HCT116 (cell line): ENCODE measurements at regions not wholly inside any gene's neighbourhood (a gene's known extent, or its start where the extent isn't known, plus 50 kb on each side); places are given as distances from the start of the nearest gene placed in this dataset.

ENCODE experiments used
- ATAC-seq: fragments of 200-7000 bp; cut with Tn5 transposase; 2 replicates; pipeline ENCODE4 v1.9.1; 2020; ENCODE audit warnings: mild to moderate bottlenecking, moderate library complexity
- BruUV-seq: library from RNA; stranded (reverse); fragments of 400-500 nt; replicated peaks from 2 replicates; lab custom pipeline; 2021; lab: Mats Ljungman, UMichigan
- CTCF ChIA-PET: fragments of 300-600 bp; sonication (Branson Sonifier 250); formaldehyde crosslinking; loops from one replicate; lab custom pipeline; 2021; ENCODE audit warnings: antibody characterized with exemption; lab: Charles Lee
- POLR2A ChIA-PET: fragments of 300-600, 350-600 bp; sonication (Branson Sonifier 250); formaldehyde crosslinking; loops from one replicate; lab custom pipeline; 2021; ENCODE audit warnings: antibody characterized with exemption; lab: Charles Lee
- RAD21 ChIA-PET, 2 experiments: fragments of 300-600 bp; sonication (Branson Sonifier 250); formaldehyde crosslinking; loops; one replicate each; lab custom pipeline; 2023; ENCODE audit warnings: low total read pairs in 2 of 2; ENCODE audit not compliant: uncharacterized antibody in 2 of 2, unreplicated experiment in 2 of 2, low non-redundant PET in 1 of 2; lab: Charles Lee
- DNase-seq: peaks from one replicate; pipeline ENCODE4 v3.0.0-alpha.2; 2010; ENCODE audit warnings: low read depth, low spot score
- H2AFZ ChIP-seq: fragments of 200-600 bp; shearing (Covaris generic), sonication (generic); 2 replicates; pipeline ENCODE4 v1.6.1; 2017; ENCODE audit warnings: low read depth, mixed run types, mixed read lengths, antibody characterized with exemption, low read length; ENCODE audit not compliant: poor library complexity, severe bottlenecking
- H3K27ac ChIP-seq: 2 replicates; pipeline ENCODE4 v1.5.1; 2012; ENCODE audit warnings: low read depth, low read length
- H3K27me3 ChIP-seq: fragments of 200-600 bp; sonication (generic); 2 replicates; pipeline ENCODE4 v1.6.1; 2016; ENCODE audit warnings: mixed run types, low read length, mixed read lengths; ENCODE audit not compliant: insufficient read depth
- H3K36me3 ChIP-seq, 2 experiments: fragments of 200-500 bp in 1 of 2; fragments of 200-600 bp in 1 of 2; sonication (Bioruptor generic) in 1 of 2; sonication (generic) in 1 of 2; 2 replicates each; pipeline versions ENCODE4 v1.5.1 to v1.6.1; 2014 to 2016; ENCODE audit warnings: low read length in 2 of 2, inconsistent platforms in 1 of 2, mixed read lengths in 1 of 2, mixed run types in 1 of 2; ENCODE audit not compliant: insufficient read depth in 2 of 2, control insufficient read depth in 1 of 2
- H3K4me1 ChIP-seq, 2 experiments: fragments of 200-600 bp in 1 of 2; sonication (generic) in 1 of 2; 2 replicates each; pipeline versions ENCODE4 v1.5.1 to v1.6.1; 2012 to 2017; ENCODE audit warnings: low read length in 2 of 2, inconsistent platforms in 1 of 2, mild to moderate bottlenecking in 1 of 2, mixed read lengths in 1 of 2, mixed run types in 1 of 2, moderate library complexity in 1 of 2; ENCODE audit not compliant: insufficient read depth in 2 of 2, control insufficient read depth in 1 of 2
- H3K4me2 ChIP-seq: fragments of 200-600 bp; sonication (generic); 2 replicates; pipeline ENCODE4 v1.6.1; 2017; ENCODE audit warnings: mixed run types, low read length, mixed read lengths
- H3K4me3 ChIP-seq, 2 experiments: fragments of 200-600 bp in 1 of 2; sonication (generic) in 1 of 2; replicated peaks in 1 of 2; 2 replicates each; pipeline ENCODE4 v1.5.1; 2011 to 2016; ENCODE audit warnings: low read length in 2 of 2, control low read depth in 1 of 2, low read depth in 1 of 2, mild to moderate bottlenecking in 1 of 2, mixed read lengths in 1 of 2, mixed run types in 1 of 2
- H3K79me2 ChIP-seq: fragments of 200-600 bp; sonication (generic); 2 replicates; pipeline ENCODE4 v1.6.1; 2017; ENCODE audit warnings: mild to moderate bottlenecking, mixed run types, low read length, moderate library complexity, mixed read lengths; ENCODE audit not compliant: insufficient read depth
- H3K9ac ChIP-seq: fragments of 200-600 bp; sonication (generic); 2 replicates; pipeline ENCODE4 v1.6.1; 2016; ENCODE audit warnings: low read length, mixed read lengths
- H3K9me2 ChIP-seq: fragments of 200-600 bp; sonication (generic), shearing (Covaris generic); 2 replicates; pipeline ENCODE4 v1.6.1; 2017; ENCODE audit warnings: mixed run types, mild to moderate bottlenecking, moderate library complexity; ENCODE audit not compliant: insufficient read depth
- H3K9me3 ChIP-seq, 2 experiments: fragments of 200-500 bp in 1 of 2; fragments of 200-600 bp in 1 of 2; sonication (Bioruptor generic) in 1 of 2; sonication (generic) in 1 of 2; 2 replicates each; pipeline ENCODE4 v1.6.1; 2014 to 2017; ENCODE audit warnings: low read length in 2 of 2, mixed read lengths in 2 of 2, inconsistent platforms in 1 of 2, low read depth in 1 of 2, mild to moderate bottlenecking in 1 of 2, mixed run types in 1 of 2, moderate library complexity in 1 of 2; ENCODE audit not compliant: control insufficient read depth in 1 of 2, insufficient read depth in 1 of 2
- H4K20me1 ChIP-seq: fragments of 200-600 bp; sonication (generic), shearing (Covaris generic); 2 replicates; pipeline ENCODE4 v1.6.1; 2017; ENCODE audit warnings: mixed run types, mild to moderate bottlenecking, moderate library complexity; ENCODE audit not compliant: insufficient read depth
- CTCF ChIP-seq, 3 experiments: fragments of 200-600 bp in 1 of 3; sonication (generic) in 1 of 3; IDR thresholded peaks in 2 of 3; conservative IDR thresholded peaks in 1 of 3; 2 replicates each; pipeline ENCODE4 v1.5.1; 2012 to 2017; ENCODE audit warnings: low read depth in 2 of 3, low read length in 2 of 3, antibody characterized with exemption in 1 of 3, borderline replicate concordance in 1 of 3, control low read depth in 1 of 3, mild to moderate bottlenecking in 1 of 3, mixed read lengths in 1 of 3, mixed run types in 1 of 3, moderate library complexity in 1 of 3; ENCODE audit not compliant: insufficient read depth in 1 of 3
- ELF1 ChIP-seq: IDR thresholded peaks from 2 replicates; pipeline ENCODE4 v1.6.1; 2012; ENCODE audit warnings: low read depth, borderline replicate concordance
- EZH2phosphoT487 ChIP-seq: fragments of 200-600 bp; IDR thresholded peaks from 2 replicates; pipeline ENCODE4 v1.6.1; 2018; ENCODE audit warnings: antibody characterized with exemption, borderline replicate concordance
- FOSL1 ChIP-seq: IDR thresholded peaks from 2 replicates; pipeline ENCODE4 v1.6.1; 2012; ENCODE audit warnings: low read depth
- JUND ChIP-seq: IDR thresholded peaks from 2 replicates; pipeline ENCODE4 v1.6.1; 2012
- MAX ChIP-seq: IDR thresholded peaks from 2 replicates; pipeline ENCODE4 v1.6.1; 2012
- POLR2A ChIP-seq: IDR thresholded peaks from 2 replicates; pipeline ENCODE4 v1.7.0; 2011; ENCODE audit warnings: borderline replicate concordance; ENCODE audit not compliant: insufficient read depth, insufficient read length; ENCODE audit errors: extremely low read depth
- POLR2AphosphoS5 ChIP-seq: IDR thresholded peaks from 2 replicates; pipeline ENCODE4 v1.6.1; 2011; ENCODE audit warnings: mild to moderate bottlenecking, low read depth, low read length, moderate library complexity
- RAD21 ChIP-seq: IDR thresholded peaks from 2 replicates; pipeline ENCODE4 v1.6.1; 2012; ENCODE audit warnings: low read depth, mild to moderate bottlenecking
- REST ChIP-seq: IDR thresholded peaks from 2 replicates; pipeline ENCODE4 v1.6.1; 2012; ENCODE audit warnings: low read depth
- SIN3A ChIP-seq: IDR thresholded peaks from 2 replicates; pipeline ENCODE4 v1.6.1; 2012; ENCODE audit warnings: low read depth
- SP1 ChIP-seq: IDR thresholded peaks from 2 replicates; pipeline ENCODE4 v1.6.1; 2012; ENCODE audit warnings: low read depth
- SRF ChIP-seq: IDR thresholded peaks from 2 replicates; pipeline ENCODE4 v1.6.1; 2012; ENCODE audit warnings: low read depth
- TCF7L2 ChIP-seq: IDR thresholded peaks from 2 replicates; pipeline ENCODE4 v1.7.0; 2011; ENCODE audit warnings: borderline replicate concordance, inconsistent platforms; ENCODE audit not compliant: insufficient read depth, insufficient read length; ENCODE audit errors: extremely low read depth
- YY1 ChIP-seq: IDR thresholded peaks from 2 replicates; pipeline ENCODE4 v1.6.1; 2011; ENCODE audit warnings: low read length, low read depth, moderate library complexity, mild to moderate bottlenecking; ENCODE audit not compliant: insufficient replicate concordance; ENCODE audit errors: extremely low read depth
- ZBTB33 ChIP-seq: IDR thresholded peaks from 2 replicates; pipeline ENCODE4 v1.6.1; 2011; ENCODE audit warnings: mild to moderate bottlenecking, low read length, moderate library complexity; ENCODE audit not compliant: insufficient replicate concordance; ENCODE audit errors: extremely low read depth
- ZFX ChIP-seq: fragments of 450-650 bp; IDR thresholded peaks from 2 replicates; pipeline ENCODE4 v1.6.1; 2017
- intact Hi-C: fragments of 100-400 bp; cut with micrococcal nuclease; formaldehyde crosslinking; loops from 2 replicates; pipeline ENCODE4 v1.10.0; 2022
- TF ChIP-seq, protein P1 (sequence below): IDR thresholded peaks from 2 replicates; pipeline ENCODE4 v1.6.1; 2012

- no peaks in the 10 kb centered on the region for H3K36me3 ChIP-seq
- no peaks in the 10 kb centered on the region for H3K9me2 ChIP-seq
- TF ChIP-seq JUND: no peak
- TF ChIP-seq SP1: no peak
- TF ChIP-seq POLR2A: no peak
- TF ChIP-seq YY1: no peak
- TF ChIP-seq, protein P1, sequence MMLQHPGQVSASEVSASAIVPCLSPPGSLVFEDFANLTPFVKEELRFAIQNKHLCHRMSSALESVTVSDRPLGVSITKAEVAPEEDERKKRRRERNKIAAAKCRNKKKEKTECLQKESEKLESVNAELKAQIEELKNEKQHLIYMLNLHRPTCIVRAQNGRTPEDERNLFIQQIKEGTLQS: no peak
- no peak for TF ChIP-seq TCF7L2
- no peak for TF ChIP-seq RAD21
- TF ChIP-seq FOSL1: no peak
- no peak for TF ChIP-seq SIN3A
- TF ChIP-seq EZH2phosphoT487: no peak
- no peak for TF ChIP-seq REST
- no peak for TF ChIP-seq ELF1
- TF ChIP-seq CTCF (IDR thresholded peaks at IDR 0.05 in 2 of 3, conservative IDR thresholded peaks at IDR 0.05 in 1 of 3; ENCODE audit: borderline replicate concordance in 1 of 3, insufficient read depth in 1 of 3, low read depth in 2 of 3, low read length in 2 of 3): no peak
- no peak for TF ChIP-seq SRF
- no peak for TF ChIP-seq ZBTB33
- no peak for TF ChIP-seq POLR2AphosphoS5
- no peak for TF ChIP-seq MAX
- TF ChIP-seq ZFX: no peak
- TF ChIP-seq, all 23 proteins: peak for 0
- Histone ChIP-seq H3K4me2 (no peak overlapping the region), H3K4me3 (no peak overlapping the region), H3K27me3 (no peaks in the 10 kb centered on the region), H3K4me1 (no peaks in the 10 kb centered on the region), H3K9ac (no peak overlapping the region), H3K27ac (no peak overlapping the region), H3K79me2 (no peaks in the 10 kb centered on the region), H4K20me1 (no peaks in the 10 kb centered on the region), H3K9me3 (no peaks in the 10 kb centered on the region), H2AFZ (no peak overlapping the region)
- CTCF ChIA-PET: no interaction called here
- ATAC-seq (no peak), DNase-seq (no peak)
- BruUV-seq: no TSS peak
- POLR2A ChIA-PET: no interaction called here
- RAD21 ChIA-PET: no interaction called here
- intact Hi-C loops: no loop called here
Observed at GRCh38 chr2:67156796-67157195, 240.3 kb upstream of the ETAA1 start.
